ENCODE measurements at regions not wholly inside any gene's neighbourhood (a gene's known extent, or its start where the extent isn't known, plus 50 kb on each side); places are given as distances from the start of the nearest gene placed in this dataset.

- H3K4me1 ChIP-seq = no peaks in the 10 kb centered on the region
- no peaks in the 10 kb centered on the region for H3K9me3 ChIP-seq
- no peak overlapping the region for H3K4me3 ChIP-seq
- H3K27ac ChIP-seq = no peak overlapping the region
- H3K36me3 ChIP-seq = no peaks in the 10 kb centered on the region
- peak; percentile 47 for DNase-seq (ENCODE audit: low spot score)
- H3K27me3 ChIP-seq = no peaks in the 10 kb centered on the region
- TF ChIP-seq CTCF (IDR thresholded peaks at IDR 0.05) = no peak
Measured at GRCh38 chr2:10500601-10501361, 52.7 kb upstream of the ODC1 start.

GRCh38 chr2:10499911-10500521, 51.9 kb upstream of the ODC1 start:
- no peaks in the 10 kb centered on the region for H3K4me1 ChIP-seq
- peak; percentile 52 for DNase-seq (ENCODE audit: low spot score)
- no peak for TF ChIP-seq CTCF (IDR thresholded peaks at IDR 0.05)
- H3K4me3 ChIP-seq = no peak overlapping the region
- H3K27ac ChIP-seq = no peak overlapping the region
- no peaks in the 10 kb centered on the region for H3K36me3 ChIP-seq
- H3K9me3 ChIP-seq = no peaks in the 10 kb centered on the region
- H3K27me3 ChIP-seq = no peaks in the 10 kb centered on the region

GRCh38 chr2:10499275-10499907, 51.3 kb upstream of the ODC1 start:
- Histone ChIP-seq H3K9me3 (no peaks in the 10 kb centered on the region), H3K36me3 (no peaks in the 10 kb centered on the region), H3K4me1 (no peaks in the 10 kb centered on the region), H3K27ac (no peak overlapping the region), H3K27me3 (no peaks in the 10 kb centered on the region), H3K4me3 (no peak overlapping the region)
- TF ChIP-seq CTCF (IDR thresholded peaks at IDR 0.05) = no peak
- peak; percentile 52 for DNase-seq (ENCODE audit: low spot score)

- Histone ChIP-seq H3K27me3 (no peaks in the 10 kb centered on the region), H3K9me3 (no peaks in the 10 kb centered on the region), H3K27ac (no peak overlapping the region), H3K36me3 (no peaks in the 10 kb centered on the region), H3K4me1 (no peaks in the 10 kb centered on the region), H3K4me3 (no peak overlapping the region)
- DNase-seq (ENCODE audit: low spot score) = peak; percentile 55
- TF ChIP-seq CTCF (IDR thresholded peaks at IDR 0.05) = no peak
Measured at GRCh38 chr2:10498525-10499274, 50.6 kb upstream of the ODC1 start.
